Endodermal cell (in vitro differentiated cells): ENCODE measurements at regions not wholly inside any gene's neighbourhood (a gene's known extent, or its start where the extent isn't known, plus 50 kb on each side); places are given as distances from the start of the nearest gene placed in this dataset.

Experiments
- DNase-seq: peaks from one replicate; pipeline ENCODE4 v3.0.0-alpha.2; 2017
- H3K27ac ChIP-seq: 2 replicates; pipeline ENCODE4 v1.5.1; 2013; ENCODE audit warnings: mild to moderate bottlenecking, low read depth, low read length, moderate library complexity
- H3K27me3 ChIP-seq: 2 replicates; pipeline ENCODE4 v1.6.1; 2013; ENCODE audit warnings: mild to moderate bottlenecking, low read length, moderate library complexity; ENCODE audit not compliant: insufficient read depth, control insufficient read depth, poor library complexity, severe bottlenecking
- H3K36me3 ChIP-seq: 2 replicates; pipeline ENCODE4 v1.7.0; 2013; ENCODE audit warnings: mild to moderate bottlenecking, low read length, moderate library complexity; ENCODE audit not compliant: control insufficient read depth, insufficient read depth
- H3K4me1 ChIP-seq: one replicate; pipeline ENCODE4 v1.7.0; 2013; ENCODE audit warnings: low read length; ENCODE audit not compliant: control insufficient read depth, insufficient read depth
- H3K4me3 ChIP-seq: 2 replicates; pipeline ENCODE4 v1.5.1; 2013; ENCODE audit warnings: mild to moderate bottlenecking, low read length, moderate library complexity
- H3K9ac ChIP-seq: 2 replicates; pipeline ENCODE4 v1.6.1; 2013; ENCODE audit warnings: mild to moderate bottlenecking, low read length, moderate library complexity; ENCODE audit not compliant: poor library complexity, severe bottlenecking; ENCODE audit errors: extremely low read depth
- H3K9me3 ChIP-seq: 2 replicates; pipeline ENCODE4 v1.6.1; 2013; ENCODE audit warnings: mild to moderate bottlenecking, low read length, moderate library complexity; ENCODE audit not compliant: control insufficient read depth
- H3K27ac Mint-ChIP-seq: 2 replicates; pipeline ENCODE4 v1.8.0; 2020; ENCODE audit warnings: mixed read lengths
- H3K27me3 Mint-ChIP-seq: 2 replicates; pipeline ENCODE4 v1.8.0; 2021; ENCODE audit warnings: mild to moderate bottlenecking, mixed read lengths; ENCODE audit not compliant: insufficient read depth
- H3K36me3 Mint-ChIP-seq: 2 replicates; pipeline ENCODE4 v1.8.0; 2020; ENCODE audit warnings: low read depth, mixed read lengths
- H3K4me1 Mint-ChIP-seq: 2 replicates; pipeline ENCODE4 v1.8.0; 2020; ENCODE audit warnings: mixed read lengths
- H3K4me3 Mint-ChIP-seq: 2 replicates; pipeline ENCODE4 v1.8.0; 2020; ENCODE audit warnings: mild to moderate bottlenecking, moderate library complexity, mixed read lengths
- H3K9me3 Mint-ChIP-seq: 2 replicates; pipeline ENCODE4 v1.8.0; 2020; ENCODE audit warnings: mild to moderate bottlenecking, mixed read lengths
- CTCF ChIP-seq: fragments of 200-600 bp; sonication (generic); conservative IDR thresholded peaks from 2 replicates; pipeline ENCODE4 v1.5.0; 2021; ENCODE audit warnings: antibody characterized with exemption, mild to moderate bottlenecking
- WGBS, 2 experiments: methylation state at CpG; one replicate each; pipeline versions ENCODE4 v1.1.5 to v1.1.7; 2013; ENCODE audit warnings: missing lambda C conversion rate in 2 of 2, mixed read lengths in 1 of 2; ENCODE audit not compliant: insufficient coverage in 1 of 2, insufficient read length in 1 of 2; 5-methylcytosine and 5-hydroxymethylcytosine counted together

- Histone ChIP-seq H3K27ac (no peak overlapping the region), H3K27me3 (no peaks in the 10 kb centered on the region), H3K4me3 (no peak overlapping the region), H3K36me3 (no peaks in the 10 kb centered on the region), H3K9me3 (no peaks in the 10 kb centered on the region), H3K9ac (no peak overlapping the region), H3K4me1 (no peaks in the 10 kb centered on the region)
- 91 to 100% methylated on average over 1 of the region's 1 CpG for WGBS, 2 experiments
- Mint-ChIP-seq H3K4me1 (no peaks in the 10 kb centered on the region), H3K27me3 (no peaks in the 10 kb centered on the region), H3K36me3 (no peaks in the 10 kb centered on the region), H3K9me3 (no peaks in the 10 kb centered on the region), H3K27ac (no peak overlapping the region), H3K4me3 (no peak overlapping the region)
- no peak for DNase-seq
- TF ChIP-seq CTCF: no peak
Observed at GRCh38 chr7:81195033-81195432, 276.2 kb upstream of the SEMA3C start.

- Mint-ChIP-seq H3K27me3 (no peaks in the 10 kb centered on the region), H3K9me3 (no peaks in the 10 kb centered on the region), H3K27ac (no peak overlapping the region), H3K36me3 (no peaks in the 10 kb centered on the region), H3K4me1 (no peaks in the 10 kb centered on the region), H3K4me3 (no peak overlapping the region)
- 91 to 93% methylated on average over 2 to 3 of the region's 3 CpGs for WGBS, 2 experiments
- no peak overlapping the region for H3K27ac ChIP-seq
- no peaks in the 10 kb centered on the region for H3K27me3 ChIP-seq
- no peak overlapping the region for H3K9ac ChIP-seq
- H3K9me3 ChIP-seq: no peaks in the 10 kb centered on the region
- no peak for TF ChIP-seq CTCF
- no peak for DNase-seq
- no peaks in the 10 kb centered on the region for H3K36me3 ChIP-seq
- H3K4me1 ChIP-seq: no peaks in the 10 kb centered on the region
- no peak overlapping the region for H3K4me3 ChIP-seq
Observed at GRCh38 chr7:81190997-81191768, 272.3 kb upstream of the SEMA3C start.

GRCh38 chr7:81187753-81188152, 268.9 kb upstream of the SEMA3C start:
- H3K27ac Mint-ChIP-seq: no peak overlapping the region
- H3K4me1 Mint-ChIP-seq: no peaks in the 10 kb centered on the region
- Histone ChIP-seq H3K4me3 (no peak overlapping the region), H3K27ac (no peak overlapping the region), H3K9me3 (no peaks in the 10 kb centered on the region), H3K27me3 (no peaks in the 10 kb centered on the region), H3K4me1 (no peaks in the 10 kb centered on the region), H3K9ac (no peak overlapping the region), H3K36me3 (no peaks in the 10 kb centered on the region)
- no peak overlapping the region for H3K4me3 Mint-ChIP-seq
- H3K36me3 Mint-ChIP-seq: no peaks in the 10 kb centered on the region
- H3K9me3 Mint-ChIP-seq: no peaks in the 10 kb centered on the region
- no peak for TF ChIP-seq CTCF
- H3K27me3 Mint-ChIP-seq: no peaks in the 10 kb centered on the region
- 92 to 100% methylated on average over 1 of the region's 1 CpG for WGBS, 2 experiments
- no peak for DNase-seq
